Bronchial epithelial cell (primary cell): ENCODE measurements at regions not wholly inside any gene's neighbourhood (a gene's known extent, or its start where the extent isn't known, plus 50 kb on each side); places are given as distances from the start of the nearest gene placed in this dataset.

Experiments used
- DNase-seq: peaks from one replicate; pipeline ENCODE4 v3.0.0-alpha.2; 2010; ENCODE audit warnings: low read depth
- FAIRE-seq: peaks from 2 replicates; lab custom pipeline; 2011; peaks lifted over from hg19 to GRCh38; lab: Jason Lieb, UNC
- H3K27me3 ChIP-seq: 2 replicates; pipeline ENCODE4 v1.5.1; 2011; ENCODE audit warnings: low read length; ENCODE audit not compliant: control insufficient read depth, insufficient read depth
- H3K36me3 ChIP-seq: 2 replicates; pipeline ENCODE4 v1.5.1; 2011; ENCODE audit warnings: low read length; ENCODE audit not compliant: control insufficient read depth, insufficient read depth
- H3K4me3 ChIP-seq: 2 replicates; pipeline ENCODE4 v1.5.1; 2011; ENCODE audit warnings: mild to moderate bottlenecking, low read depth, low read length, control low read depth
- CTCF ChIP-seq: IDR thresholded peaks from 2 replicates; pipeline ENCODE4 v1.5.1; 2011; ENCODE audit warnings: mild to moderate bottlenecking, moderate library complexity, low read length, control low read depth, inconsistent platforms; ENCODE audit not compliant: insufficient read depth, severe bottlenecking

GRCh38 chr10:61559615-61560014 is 103.1 kb upstream of the CABCOCO1 start:
- DNase-seq, result no peak
- TF ChIP-seq CTCF, result no peak

GRCh38 chr10:61558188-61558587 is 104.5 kb upstream of the CABCOCO1 start:
- no peaks in the 10 kb centered on the region for H3K36me3 ChIP-seq
- TF ChIP-seq CTCF, result no peak
- DNase-seq, result no peak
- no peak overlapping the region for H3K4me3 ChIP-seq
- H3K27me3 ChIP-seq, result no peaks in the 10 kb centered on the region
- no peak for FAIRE-seq

More at GRCh38 chr10:61559615-61560014, 103.1 kb upstream of the CABCOCO1 start:
- no peaks in the 10 kb centered on the region for H3K36me3 ChIP-seq
- no peak for FAIRE-seq
- no peaks in the 10 kb centered on the region for H3K27me3 ChIP-seq
- no peak overlapping the region for H3K4me3 ChIP-seq

GRCh38 chr10:61554925-61555324 is 101.7 kb upstream of the TMEM26 start:
- Histone ChIP-seq H3K4me3 (no peak overlapping the region), H3K36me3 (no peaks in the 10 kb centered on the region), H3K27me3 (no peaks in the 10 kb centered on the region)
- DNase-seq (no peak), FAIRE-seq (no peak)
- TF ChIP-seq CTCF, result no peak

GRCh38 chr10:61549861-61550260 is 96.7 kb upstream of the TMEM26 start:
- TF ChIP-seq CTCF, result no peak
- FAIRE-seq (no peak), DNase-seq (no peak)
- Histone ChIP-seq H3K27me3 (no peaks in the 10 kb centered on the region), H3K36me3 (no peaks in the 10 kb centered on the region), H3K4me3 (no peak overlapping the region)

DNA sequence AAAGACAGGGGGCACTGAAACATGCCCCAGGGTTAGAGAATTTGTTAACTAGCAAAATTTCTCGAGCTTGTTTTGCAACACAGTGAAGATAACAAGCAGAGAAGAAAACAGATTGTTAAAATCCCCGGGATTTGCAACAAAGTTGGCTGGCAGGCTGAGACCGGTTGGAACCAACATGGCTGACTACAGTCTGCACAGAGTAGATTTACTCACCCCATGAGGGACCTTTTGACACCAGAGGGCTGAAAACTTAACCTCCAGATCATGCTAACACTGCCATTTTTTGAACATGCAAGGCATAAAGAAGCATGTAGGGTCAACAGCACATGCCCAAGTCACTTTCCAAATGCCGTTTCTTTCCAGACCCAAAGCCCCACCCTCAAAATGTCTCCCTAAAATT is 95.2 kb upstream of the TMEM26 start:
- no peak for DNase-seq
- H3K27me3 ChIP-seq, result no peaks in the 10 kb centered on the region
- no peak for FAIRE-seq
- H3K4me3 ChIP-seq, result no peak overlapping the region
- no peaks in the 10 kb centered on the region for H3K36me3 ChIP-seq
- TF ChIP-seq CTCF, result no peak

- Histone ChIP-seq H3K4me3 (no peak overlapping the region), H3K36me3 (no peaks in the 10 kb centered on the region), H3K27me3 (no peaks in the 10 kb centered on the region)
- no peak for TF ChIP-seq CTCF
- DNase-seq (no peak), FAIRE-seq (no peak)
Measured at GRCh38 chr10:61547297-61547696, 94.1 kb upstream of the TMEM26 start.
